CD4-positive, alpha-beta T cell treated with Interleukin-17A for 4 hours (primary cell): ENCODE measurements at regions not wholly inside any gene's neighbourhood (a gene's known extent, or its start where the extent isn't known, plus 50 kb on each side); places are given as distances from the start of the nearest gene placed in this dataset.
A peak's percentile ranks its signal among the peaks of the same experiment; 100 is the strongest.
"Not testable (repeated sequence)": the region's sequence is repeated elsewhere in the genome, so short reads cannot be mapped to it uniquely, and the experiment has no call there.

Experiments
- DNase-seq: peaks from one replicate; pipeline ENCODE4 v3.0.0-alpha.2; 2020; ENCODE audit warnings: mixed read lengths

- DNase-seq, result no peak
Observed at GRCh38 chr13:42373048-42373812, 101.3 kb downstream of the AKAP11 start.

- DNase-seq, result no peak
Observed at GRCh38 chr13:42375663-42376062, 103.7 kb downstream of the AKAP11 start.

DNA sequence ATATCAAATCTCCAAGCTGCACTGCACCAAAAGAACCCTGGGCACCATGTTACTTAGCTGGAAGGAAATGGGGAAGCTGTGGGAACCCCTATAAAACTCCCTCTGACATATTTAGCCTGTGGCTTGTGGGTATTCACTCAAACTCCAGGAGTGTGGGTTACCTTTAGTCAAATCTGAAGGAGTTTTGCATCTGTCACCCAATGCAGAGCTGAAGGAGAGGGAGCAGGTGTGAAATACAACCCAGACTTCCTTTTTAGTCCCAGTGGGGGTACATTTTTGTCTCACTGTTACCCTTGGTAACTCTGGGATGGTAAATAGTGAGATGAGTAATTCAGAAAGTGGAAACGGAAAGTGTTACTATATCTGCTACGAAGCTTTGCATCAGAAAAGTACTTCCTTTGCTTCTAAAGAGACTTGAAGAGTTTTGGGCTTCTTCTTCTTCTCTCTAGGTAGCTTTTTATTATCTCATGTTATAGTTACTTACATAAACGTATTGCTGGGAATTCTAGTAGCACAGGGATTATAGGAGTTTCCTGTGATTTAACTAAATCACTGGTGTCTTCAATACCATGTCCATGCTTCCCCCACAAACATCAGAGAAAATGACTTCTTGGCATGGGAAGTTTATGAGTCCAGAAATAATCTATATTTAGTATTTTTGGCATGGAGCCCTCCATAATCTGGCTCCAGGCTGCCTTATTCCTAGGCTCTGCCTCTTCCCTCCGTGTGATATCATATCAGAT, 105.9 kb downstream of the AKAP11 start:
- no peak for DNase-seq

DNA sequence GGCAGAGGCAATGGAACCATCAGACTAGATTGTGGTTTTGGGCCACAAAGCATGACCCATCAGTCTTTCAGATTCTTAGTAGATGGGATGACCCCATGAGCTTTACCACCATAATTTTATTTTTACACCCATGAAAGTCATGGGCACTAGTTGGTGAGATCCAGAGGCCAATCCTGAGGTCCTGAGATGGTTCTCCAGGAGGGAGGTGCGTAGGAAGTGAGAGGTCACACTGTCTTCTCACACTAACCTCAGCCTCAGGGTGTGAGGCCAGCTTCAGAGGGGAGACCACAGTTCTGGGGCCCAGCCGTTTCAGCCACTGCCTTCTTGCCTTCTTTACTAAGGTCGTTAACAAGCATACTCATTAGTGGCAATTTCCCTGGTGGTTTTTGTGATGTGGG, 106.4 kb downstream of the AKAP11 start:
- no peak for DNase-seq

DNA sequence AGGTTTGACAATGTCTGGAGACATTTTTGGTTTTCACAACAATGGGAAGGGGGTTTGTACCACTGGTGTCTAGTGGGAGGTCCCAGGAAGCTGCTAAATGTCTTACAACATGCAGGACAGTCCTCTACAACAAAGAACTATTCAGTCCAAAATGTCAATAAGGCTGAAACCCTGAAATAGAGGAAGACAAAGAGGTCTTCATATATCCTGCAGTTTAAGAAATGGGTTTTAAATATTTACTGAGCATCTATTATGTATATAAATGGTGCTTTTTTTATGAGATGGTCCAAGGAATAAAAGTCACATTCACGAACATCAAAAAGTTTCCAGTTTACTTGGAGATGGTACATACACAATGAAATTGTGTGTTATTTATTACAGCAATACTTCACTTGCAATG, 107.3 kb downstream of the AKAP11 start:
- no peak for DNase-seq

GRCh38 chr13:42380420-42381164, 108.6 kb downstream of the AKAP11 start:
- peak; percentile 26 for DNase-seq

DNA sequence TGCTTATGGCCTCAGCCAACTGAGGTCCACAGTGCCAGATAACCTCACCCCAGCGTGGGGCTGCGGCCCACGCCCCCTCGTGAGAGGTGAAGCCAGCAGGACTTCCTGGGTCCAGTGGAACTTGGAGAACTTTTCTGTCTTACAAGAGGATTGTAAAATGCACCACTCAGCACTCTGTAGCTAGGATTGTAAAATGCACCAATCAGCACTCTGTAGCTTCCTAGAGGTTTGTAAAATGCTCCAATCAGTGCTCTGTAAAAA, 109.1 kb downstream of the AKAP11 start:
- DNase-seq, result no peak

GRCh38 chr13:42381426-42381825, 109.5 kb downstream of the AKAP11 start:
- DNase-seq, result not testable (repeated sequence)

DNA sequence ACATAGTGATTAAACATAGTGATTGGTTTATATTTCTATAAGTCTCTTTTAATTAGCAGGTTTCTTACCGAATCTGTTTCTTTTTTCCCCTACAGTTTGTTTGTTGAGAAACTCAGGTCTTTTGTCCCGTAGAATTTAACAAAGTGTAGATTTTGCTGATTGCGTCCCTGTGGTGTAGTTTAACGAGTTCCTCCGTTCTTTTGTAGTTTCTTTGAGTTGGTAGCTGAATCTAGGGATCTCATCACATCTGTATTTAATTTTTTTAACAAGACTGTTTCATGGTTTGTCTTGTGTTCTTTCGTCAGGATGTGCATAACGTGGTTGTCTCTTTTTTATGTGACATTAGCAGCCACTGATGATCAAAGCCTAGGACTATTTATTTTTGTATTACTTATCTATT, 111.1 kb downstream of the AKAP11 start:
- no peak for DNase-seq

DNA sequence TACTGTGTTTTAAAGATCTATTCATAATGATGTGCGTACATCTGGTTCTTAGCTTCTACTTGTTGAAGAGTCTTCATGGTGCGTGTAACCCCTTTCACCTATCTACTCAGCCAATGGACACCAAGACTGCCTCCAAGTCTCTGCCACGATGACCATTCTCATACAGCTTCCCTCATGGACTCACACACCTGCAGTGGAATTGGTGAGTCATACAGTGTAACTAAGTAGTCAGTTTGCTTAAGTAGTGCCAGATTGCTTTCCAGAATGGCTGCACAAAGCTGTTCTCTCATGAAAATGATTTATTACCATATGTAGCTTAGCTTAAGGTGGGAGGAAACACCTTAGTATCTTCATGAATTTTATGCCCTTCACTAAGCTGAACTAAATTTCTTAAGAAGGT, 112.3 kb downstream of the AKAP11 start:
- no peak for DNase-seq

GRCh38 chr13:42388326-42388725, 116.4 kb downstream of the AKAP11 start:
- DNase-seq, result peak; percentile 38

DNA sequence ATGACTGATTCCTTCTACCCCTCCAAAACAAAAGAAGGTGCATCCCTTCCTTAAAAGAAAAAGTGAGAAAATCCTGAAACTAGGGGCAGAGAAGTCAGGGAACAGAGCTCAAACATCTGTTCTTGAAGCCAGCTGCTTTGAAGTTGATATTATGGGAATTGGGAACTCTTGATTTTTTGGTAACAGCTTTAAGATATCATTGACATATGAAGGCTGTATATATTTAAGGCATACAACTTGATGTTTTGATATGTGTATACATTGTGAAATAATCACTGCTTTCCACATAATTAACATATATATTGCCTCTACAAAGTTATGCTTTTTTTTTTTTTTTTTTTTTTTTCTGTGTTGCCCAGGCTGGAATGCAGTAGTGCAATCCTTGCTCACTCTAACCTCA, 117.1 kb downstream of the AKAP11 start:
- DNase-seq, result no peak

GRCh38 chr13:42392180-42392579, 120.2 kb downstream of the AKAP11 start:
- DNase-seq, result no peak

GRCh38 chr13:42392716-42393572, 121.0 kb downstream of the AKAP11 start:
- DNase-seq, result peak; percentile 46

GRCh38 chr13:42393573-42394360, 121.8 kb downstream of the AKAP11 start:
- DNase-seq, result no peak

- DNase-seq, result no peak
Observed at GRCh38 chr13:42394361-42394708, 122.4 kb downstream of the AKAP11 start.

DNA sequence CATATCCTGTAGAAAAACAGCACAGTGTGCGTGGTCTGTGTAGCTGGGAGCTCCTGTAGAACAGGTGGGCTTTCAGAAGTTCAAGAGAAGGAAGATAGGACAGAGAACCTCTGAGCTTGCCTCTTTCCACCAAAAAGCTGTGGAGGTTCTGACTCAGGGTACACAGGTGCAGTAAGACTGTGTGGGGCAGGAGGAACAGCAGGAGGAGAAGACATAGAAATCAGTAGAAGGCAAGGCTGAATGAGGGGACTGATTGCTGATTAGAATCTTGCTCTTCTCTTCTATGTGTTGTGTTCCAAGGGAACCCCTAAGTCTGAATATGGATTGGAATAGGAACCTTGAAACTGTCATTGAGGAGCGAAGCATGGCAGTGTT, 122.7 kb downstream of the AKAP11 start:
- DNase-seq, result peak; percentile 37

DNA sequence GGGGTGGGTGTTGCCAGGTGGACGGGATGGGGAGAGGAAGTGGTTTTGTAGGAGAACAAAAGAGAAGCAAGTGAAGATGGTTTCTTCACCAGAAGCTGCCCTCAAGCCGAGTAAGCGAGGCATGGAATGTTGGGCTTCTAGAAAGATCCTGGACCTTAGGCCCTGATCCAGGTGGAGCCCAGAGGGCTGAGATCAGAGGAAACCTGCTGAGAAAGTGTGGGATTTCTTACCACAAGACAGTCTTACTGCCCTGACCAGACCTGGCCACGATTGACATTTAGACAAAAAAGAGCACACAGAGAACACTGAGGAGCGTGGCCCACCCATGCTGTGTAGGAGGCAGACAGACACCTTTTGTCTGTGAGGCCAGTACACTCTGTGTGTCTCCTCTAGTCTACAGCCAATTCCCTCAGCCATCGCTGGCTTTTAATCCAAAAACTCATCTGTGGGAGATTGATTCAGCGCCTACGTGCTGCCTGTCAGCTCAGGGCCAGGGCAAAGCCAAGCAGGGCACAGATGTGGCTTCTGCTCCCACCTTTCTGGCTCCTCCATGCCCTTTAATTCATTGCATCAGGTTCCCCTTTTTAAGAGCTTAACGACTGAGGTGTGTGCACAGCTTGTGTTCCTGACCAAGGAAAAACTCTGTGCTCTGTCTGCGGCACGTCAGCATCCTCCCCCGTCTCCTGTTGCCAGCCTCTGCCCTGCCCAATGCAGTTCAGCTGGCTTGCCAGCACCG, 123.3 kb downstream of the AKAP11 start:
- DNase-seq, result peak; percentile 46

GRCh38 chr13:42396501-42396900, 124.5 kb downstream of the AKAP11 start:
- DNase-seq, result peak; percentile 69

GRCh38 chr13:42396901-42397655, 125.1 kb downstream of the AKAP11 start:
- DNase-seq, result no peak

GRCh38 chr13:42398533-42398932, 126.6 kb downstream of the AKAP11 start:
- DNase-seq, result no peak
